OCI-LY1 (cell line): ENCODE measurements at regions not wholly inside any gene's neighbourhood (a gene's known extent, or its start where the extent isn't known, plus 50 kb on each side); places are given as distances from the start of the nearest gene placed in this dataset.

Experiments
- H2AFZ ChIP-seq: fragments of 200-600 bp; sonication (generic), shearing (Covaris generic); 2 replicates; pipeline ENCODE4 v1.6.0; 2014; ENCODE audit warnings: antibody characterized with exemption, mild to moderate bottlenecking, low read length
- H3F3A ChIP-seq: fragments of 200-600 bp; sonication (generic), shearing (Covaris generic); 2 replicates; pipeline ENCODE4 v1.6.0; 2014; ENCODE audit warnings: mild to moderate bottlenecking, antibody characterized with exemption, low read length, moderate library complexity; ENCODE audit not compliant: insufficient read depth
- H3K27ac ChIP-seq: fragments of 200-600 bp; sonication (generic); 2 replicates; pipeline ENCODE4 v1.5.1; 2014; ENCODE audit warnings: low read length, mixed run types, mild to moderate bottlenecking, low read depth; ENCODE audit not compliant: poor library complexity, severe bottlenecking
- H3K27me3 ChIP-seq: fragments of 200-600 bp; sonication (generic); 2 replicates; pipeline ENCODE4 v1.6.0; 2014; ENCODE audit warnings: antibody characterized with exemption, mild to moderate bottlenecking, low read length, moderate library complexity; ENCODE audit not compliant: insufficient read depth
- H3K36me3 ChIP-seq: fragments of 200-600 bp; sonication (generic); 2 replicates; pipeline ENCODE4 v1.6.1; 2014; ENCODE audit warnings: mild to moderate bottlenecking, antibody characterized with exemption, low read length, moderate library complexity, mixed read lengths; ENCODE audit not compliant: insufficient read depth
- H3K4me1 ChIP-seq: fragments of 200-600 bp; sonication (generic); 2 replicates; pipeline ENCODE4 v1.5.1; 2014; ENCODE audit warnings: mild to moderate bottlenecking, low read length, moderate library complexity; ENCODE audit not compliant: insufficient read depth, severe bottlenecking
- H3K4me2 ChIP-seq: fragments of 200-600 bp; sonication (generic), shearing (Covaris generic); 2 replicates; pipeline ENCODE4 v1.6.1; 2014; ENCODE audit warnings: low read length
- H3K4me3 ChIP-seq: fragments of 200-600 bp; sonication (generic); 2 replicates; pipeline ENCODE4 v1.5.1; 2014; ENCODE audit warnings: low read length, low read depth, mild to moderate bottlenecking, mixed read lengths; ENCODE audit not compliant: poor library complexity, severe bottlenecking
- H3K79me2 ChIP-seq: fragments of 200-600 bp; shearing (Covaris generic); 2 replicates; pipeline ENCODE4 v1.6.1; 2016; ENCODE audit warnings: mixed run types, low read length, mixed read lengths; ENCODE audit not compliant: insufficient read depth
- H3K9ac ChIP-seq: fragments of 200-600 bp; sonication (generic), shearing (Covaris generic); 2 replicates; pipeline ENCODE4 v1.6.1; 2014; ENCODE audit warnings: mild to moderate bottlenecking, low read length, mixed read lengths
- H3K9me2 ChIP-seq: fragments of 200-600 bp; sonication (generic), shearing (Covaris generic); 2 replicates; pipeline ENCODE4 v1.6.1; 2014; ENCODE audit warnings: low read depth, mild to moderate bottlenecking, low read length, mixed read lengths
- H3K9me3 ChIP-seq: fragments of 200-600 bp; shearing (Covaris generic); 2 replicates; pipeline ENCODE4 v1.6.1; 2014; ENCODE audit warnings: low read length, mixed read lengths
- H4K20me1 ChIP-seq: fragments of 200-600 bp; sonication (generic), shearing (Covaris generic); 2 replicates; pipeline ENCODE4 v1.6.0; 2016; ENCODE audit warnings: mild to moderate bottlenecking, low read length; ENCODE audit not compliant: insufficient read depth
- EZH2 ChIP-seq: fragments of 200-600 bp; sonication (generic), shearing (Covaris generic); IDR thresholded peaks from 2 replicates; pipeline ENCODE4 v1.8.0; 2017; ENCODE audit warnings: borderline replicate concordance, mixed run types, mild to moderate bottlenecking, antibody characterized with exemption, low read length, moderate library complexity, mixed read lengths
- TF ChIP-seq, protein P1 (sequence below): fragments of 200-600 bp; sonication (generic), shearing (Covaris generic); IDR thresholded peaks from 2 replicates; pipeline ENCODE4 v1.5.1; 2017; ENCODE audit warnings: mild to moderate bottlenecking, antibody characterized with exemption, low read length, moderate library complexity, mixed read lengths

DNA sequence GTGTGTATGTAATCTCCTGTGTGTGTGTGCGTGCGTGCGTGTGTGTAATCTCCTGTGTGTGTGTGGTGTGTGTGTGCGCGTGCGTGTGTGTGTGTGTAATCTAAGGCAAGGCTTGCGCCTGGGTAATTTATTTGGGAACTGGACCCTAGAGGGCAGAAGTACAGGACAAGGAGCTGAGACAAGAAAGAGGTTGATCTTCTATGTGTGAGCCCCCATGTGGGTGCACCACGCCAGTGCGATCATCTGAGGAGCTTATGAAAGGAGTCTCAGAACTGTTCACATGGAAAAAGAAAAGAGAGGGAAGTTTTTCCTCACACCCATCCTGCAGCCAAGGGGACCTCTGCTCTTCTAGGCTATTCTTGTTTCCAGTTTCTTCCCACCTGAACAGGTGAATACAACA, 220.1 kb upstream of the GGTLC1 start:
- H3K4me1 ChIP-seq = no peaks in the 10 kb centered on the region
- no peak overlapping the region for H2AFZ ChIP-seq

GRCh38 chr20:24207803-24208300, 219.3 kb upstream of the GGTLC1 start:
- TF ChIP-seq, protein P1, sequence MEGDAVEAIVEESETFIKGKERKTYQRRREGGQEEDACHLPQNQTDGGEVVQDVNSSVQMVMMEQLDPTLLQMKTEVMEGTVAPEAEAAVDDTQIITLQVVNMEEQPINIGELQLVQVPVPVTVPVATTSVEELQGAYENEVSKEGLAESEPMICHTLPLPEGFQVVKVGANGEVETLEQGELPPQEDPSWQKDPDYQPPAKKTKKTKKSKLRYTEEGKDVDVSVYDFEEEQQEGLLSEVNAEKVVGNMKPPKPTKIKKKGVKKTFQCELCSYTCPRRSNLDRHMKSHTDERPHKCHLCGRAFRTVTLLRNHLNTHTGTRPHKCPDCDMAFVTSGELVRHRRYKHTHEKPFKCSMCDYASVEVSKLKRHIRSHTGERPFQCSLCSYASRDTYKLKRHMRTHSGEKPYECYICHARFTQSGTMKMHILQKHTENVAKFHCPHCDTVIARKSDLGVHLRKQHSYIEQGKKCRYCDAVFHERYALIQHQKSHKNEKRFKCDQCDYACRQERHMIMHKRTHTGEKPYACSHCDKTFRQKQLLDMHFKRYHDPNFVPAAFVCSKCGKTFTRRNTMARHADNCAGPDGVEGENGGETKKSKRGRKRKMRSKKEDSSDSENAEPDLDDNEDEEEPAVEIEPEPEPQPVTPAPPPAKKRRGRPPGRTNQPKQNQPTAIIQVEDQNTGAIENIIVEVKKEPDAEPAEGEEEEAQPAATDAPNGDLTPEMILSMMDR = no peak
- no peak for TF ChIP-seq EZH2
- H3K9me3 ChIP-seq = no peaks in the 10 kb centered on the region
- H4K20me1 ChIP-seq = no peaks in the 10 kb centered on the region
- no peaks in the 10 kb centered on the region for H3F3A ChIP-seq
- no peaks in the 10 kb centered on the region for H3K36me3 ChIP-seq
- no peak overlapping the region for H3K27ac ChIP-seq
- H3K27me3 ChIP-seq = no peaks in the 10 kb centered on the region; the same call in 1 of the 2 replicates
- no peaks in the 10 kb centered on the region for H3K9me2 ChIP-seq
- no peak overlapping the region for H3K4me3 ChIP-seq
- no peaks in the 10 kb centered on the region for H3K79me2 ChIP-seq
- H2AFZ ChIP-seq = no peak overlapping the region
- no peak overlapping the region for H3K4me2 ChIP-seq
- no peaks in the 10 kb centered on the region for H3K4me1 ChIP-seq
- H3K9ac ChIP-seq = no peak overlapping the region

More for the DNA sequence above, 220.1 kb upstream of the GGTLC1 start:
- no peak overlapping the region for H3K4me2 ChIP-seq
- H3K4me3 ChIP-seq = no peak overlapping the region
- H4K20me1 ChIP-seq = no peaks in the 10 kb centered on the region
- H3K36me3 ChIP-seq = no peaks in the 10 kb centered on the region
- no peaks in the 10 kb centered on the region for H3F3A ChIP-seq
- no peaks in the 10 kb centered on the region for H3K9me2 ChIP-seq
- no peak overlapping the region for H3K27ac ChIP-seq
- no peaks in the 10 kb centered on the region; the same call in 1 of the 2 replicates for H3K27me3 ChIP-seq
- H3K79me2 ChIP-seq = no peaks in the 10 kb centered on the region
- no peak for TF ChIP-seq EZH2
- TF ChIP-seq, protein P1 = no peak
- no peaks in the 10 kb centered on the region for H3K9me3 ChIP-seq
- H3K9ac ChIP-seq = no peak overlapping the region

GRCh38 chr20:24206995-24207394, 218.4 kb upstream of the GGTLC1 start:
- Histone ChIP-seq H3K4me3 (no peak overlapping the region), H3K79me2 (no peaks in the 10 kb centered on the region), H3K4me1 (no peaks in the 10 kb centered on the region), H3K4me2 (no peak overlapping the region), H3K9ac (no peak overlapping the region), H2AFZ (no peak overlapping the region), H3F3A (no peaks in the 10 kb centered on the region), H3K27me3 (no peaks in the 10 kb centered on the region; the same call in 1 of the 2 replicates), H3K9me2 (no peaks in the 10 kb centered on the region), H3K9me3 (no peaks in the 10 kb centered on the region), H3K27ac (no peak overlapping the region), H4K20me1 (no peaks in the 10 kb centered on the region), H3K36me3 (no peaks in the 10 kb centered on the region)
- TF ChIP-seq EZH2 = no peak
- TF ChIP-seq, protein P1 = no peak
